A673 (cell line): ENCODE measurements at regions not wholly inside any gene's neighbourhood (a gene's known extent, or its start where the extent isn't known, plus 50 kb on each side); places are given as distances from the start of the nearest gene placed in this dataset.

Experiments used
- BruUV-seq: library from RNA; stranded (reverse); fragments of 400-500 nt; replicated peaks from 2 replicates; lab custom pipeline; 2021; lab: Mats Ljungman, UMichigan
- CTCF ChIA-PET: fragments of 300-600 bp; sonication (Branson Sonifier 250); formaldehyde crosslinking; loops from one replicate; lab custom pipeline; 2022; ENCODE audit warnings: antibody characterized with exemption; lab: Charles Lee
- POLR2A ChIA-PET: fragments of 300-600 bp; sonication (Branson Sonifier 250); formaldehyde crosslinking; loops from one replicate; lab custom pipeline; 2022; ENCODE audit warnings: antibody characterized with exemption; ENCODE audit not compliant: low non-redundant PET; lab: Charles Lee
- DNase-seq: peaks from one replicate; pipeline ENCODE4 v3.0.0-alpha.2; 2015; ENCODE audit warnings: low spot score
- H3K27ac ChIP-seq: fragments of 200-600 bp; sonication (generic); 2 replicates; pipeline ENCODE4 v1.5.1; 2016; ENCODE audit warnings: mixed run types, low read depth, mild to moderate bottlenecking, mixed read lengths, antibody characterized with exemption, low read length; ENCODE audit not compliant: poor library complexity, severe bottlenecking
- H3K27me3 ChIP-seq: fragments of 200-600 bp; sonication (generic); replicated peaks from 2 replicates; pipeline ENCODE4 v1.6.1; 2017; ENCODE audit warnings: mixed run types, low read depth, mild to moderate bottlenecking, mixed read lengths, antibody characterized with exemption, low read length; ENCODE audit not compliant: insufficient read depth, poor library complexity
- H3K36me3 ChIP-seq: fragments of 200-600 bp; sonication (generic); 2 replicates; pipeline ENCODE4 v1.6.1; 2016; ENCODE audit warnings: mixed run types, mild to moderate bottlenecking, mixed read lengths, antibody characterized with exemption, low read length; ENCODE audit not compliant: insufficient read depth, poor library complexity, severe bottlenecking
- H3K4me1 ChIP-seq: fragments of 200-600 bp; sonication (generic); 2 replicates; pipeline ENCODE4 v1.6.1; 2017; ENCODE audit warnings: mixed run types, mild to moderate bottlenecking, mixed read lengths, antibody characterized with exemption, low read length; ENCODE audit not compliant: insufficient read depth, poor library complexity, severe bottlenecking
- H3K4me3 ChIP-seq: fragments of 200-600 bp; sonication (generic); 2 replicates; pipeline ENCODE4 v1.5.1; 2016; ENCODE audit warnings: low read depth, mixed run types, mild to moderate bottlenecking, mixed read lengths, low read length; ENCODE audit not compliant: poor library complexity, severe bottlenecking
- H3K9me3 ChIP-seq: fragments of 200-600 bp; sonication (generic); 2 replicates; pipeline ENCODE4 v1.6.1; 2016; ENCODE audit warnings: mixed run types, low read depth, mild to moderate bottlenecking, mixed read lengths, antibody characterized with exemption, low read length; ENCODE audit not compliant: poor library complexity, severe bottlenecking
- CTCF ChIP-seq: fragments of 300-800, 200-600 bp; sonication (generic); conservative IDR thresholded peaks from 2 replicates; pipeline ENCODE4 v1.5.1; 2017; ENCODE audit warnings: low read depth, mild to moderate bottlenecking, antibody characterized with exemption, low read length, moderate library complexity, mixed read lengths
- EZH2 ChIP-seq: fragments of 200-600 bp; sonication (generic); IDR thresholded peaks from 2 replicates; pipeline ENCODE4 v1.6.1; 2017; ENCODE audit warnings: borderline replicate concordance, low read depth, mild to moderate bottlenecking, mixed read lengths, antibody characterized with exemption, low read length; ENCODE audit not compliant: poor library complexity, severe bottlenecking
- intact Hi-C: fragments of 100-400 bp; cut with micrococcal nuclease; formaldehyde crosslinking; loops from one replicate; pipeline ENCODE4 v1.10.0; 2022; ENCODE audit not compliant: unreplicated experiment

GRCh38 chr9:135210676-135211523 is 123.4 kb downstream of the OLFM1 start:
- H3K4me3 ChIP-seq, result no peak overlapping the region
- CTCF ChIA-PET, result no interaction called here
- no peak for DNase-seq
- H3K36me3 ChIP-seq, result no peaks in the 10 kb centered on the region
- H3K27ac ChIP-seq, result no peak overlapping the region
- TF ChIP-seq CTCF (no peak), EZH2 (no peak)
- POLR2A ChIA-PET, result no interaction called here
- BruUV-seq, result no TSS peak
- H3K9me3 ChIP-seq, result peaks cover 3% of the 10 kb centered on the region
- no peaks in the 10 kb centered on the region for H3K27me3 ChIP-seq
- intact Hi-C loops, result no loop called here
- no peaks in the 10 kb centered on the region for H3K4me1 ChIP-seq

GRCh38 chr9:135211524-135211890 is 124.0 kb downstream of the OLFM1 start:
- Histone ChIP-seq H3K27me3 (no peaks in the 10 kb centered on the region), H3K9me3 (peaks cover 3% of the 10 kb centered on the region), H3K36me3 (no peaks in the 10 kb centered on the region), H3K4me1 (peaks cover 3% of the 10 kb centered on the region), H3K4me3 (no peak overlapping the region), H3K27ac (no peak overlapping the region)
- ChIA-PET CTCF (no interaction called here), POLR2A (no interaction called here)
- no peak for DNase-seq
- no TSS peak for BruUV-seq
- intact Hi-C loops, result no loop called here
- TF ChIP-seq EZH2 (no peak), CTCF (no peak)

- ChIA-PET CTCF (no interaction called here), POLR2A (no interaction called here)
- intact Hi-C loops, result no loop called here
- Histone ChIP-seq H3K27me3 (no peaks in the 10 kb centered on the region), H3K4me1 (peaks cover 18% of the 10 kb centered on the region), H3K27ac (no peak overlapping the region), H3K4me3 (no peak overlapping the region), H3K9me3 (peaks cover 3% of the 10 kb centered on the region), H3K36me3 (no peaks in the 10 kb centered on the region)
- no TSS peak for BruUV-seq
- DNase-seq, result no peak
- TF ChIP-seq CTCF (no peak), EZH2 (no peak)
Observed at GRCh38 chr9:135212961-135213360, 125.5 kb downstream of the OLFM1 start.
